Prostate gland (tissue), 2 donors: ENCODE measurements at regions not wholly inside any gene's neighbourhood (a gene's known extent, or its start where the extent isn't known, plus 50 kb on each side); places are given as distances from the start of the nearest gene placed in this dataset.

Source experiments
- DNase-seq: peaks from one replicate; pipeline ENCODE4 v3.0.0-alpha.2; 2019; ENCODE audit warnings: low spot score
- H3K27ac ChIP-seq, 2 donors: fragments of 200-600 bp; sonication (generic); 2 replicates each; pipeline ENCODE4 v1.5.1; 2017 to 2019
- H3K27me3 ChIP-seq: fragments of 200-600 bp; sonication (generic); replicated peaks from 2 replicates; pipeline ENCODE4 v1.5.1; 2019; ENCODE audit not compliant: insufficient read depth
- H3K36me3 ChIP-seq, 2 donors: fragments of 200-600 bp; sonication (generic); 1 replicate in 1 of 2; 2 replicates in 1 of 2; pipeline versions ENCODE4 v1.5.1 to v1.8.1; 2017 to 2019
- H3K4me1 ChIP-seq: fragments of 200-600 bp; sonication (generic); replicated peaks from 2 replicates; pipeline ENCODE4 v1.5.1; 2019
- H3K4me3 ChIP-seq, 2 donors: fragments of 200-600 bp; sonication (generic); 2 replicates each; pipeline ENCODE4 v1.5.1; 2017 to 2019
- H3K9me3 ChIP-seq: fragments of 200-600 bp; sonication (generic); 2 replicates; pipeline ENCODE4 v1.5.1; 2017
- POLR2A ChIP-seq: fragments of 450-650 bp; IDR thresholded peaks from one replicate; pipeline ENCODE4 v1.6.1; 2016; ENCODE audit warnings: antibody characterized with exemption, mild to moderate bottlenecking
- POLR2AphosphoS5 ChIP-seq: sonication (generic); formaldehyde crosslinking; IDR thresholded peaks from one replicate; pipeline ENCODE4 v1.6.1; 2017; ENCODE audit warnings: antibody characterized with exemption
- WGBS: methylation state at CpG from one replicate; pipeline ENCODE4 v1.1.5; 2018; 5-methylcytosine and 5-hydroxymethylcytosine counted together
- intact Hi-C: fragments of 100-400 bp; cut with DNase I; formaldehyde crosslinking; loops from one replicate; pipeline ENCODE4 v1.14.2; 2022
- TF ChIP-seq, protein P1 (sequence below), 4 experiments: fragments of 200-600 bp in 2 of 4; fragments of 450-650 bp in 2 of 4; sonication (generic) in 2 of 4; IDR thresholded peaks; 1 replicate in 3 of 4; 2 replicates in 1 of 4; pipeline ENCODE4 v1.5.1; 2016 to 2019; ENCODE audit warnings: antibody characterized with exemption in 4 of 4, mild to moderate bottlenecking in 2 of 4, moderate library complexity in 2 of 4

DNA sequence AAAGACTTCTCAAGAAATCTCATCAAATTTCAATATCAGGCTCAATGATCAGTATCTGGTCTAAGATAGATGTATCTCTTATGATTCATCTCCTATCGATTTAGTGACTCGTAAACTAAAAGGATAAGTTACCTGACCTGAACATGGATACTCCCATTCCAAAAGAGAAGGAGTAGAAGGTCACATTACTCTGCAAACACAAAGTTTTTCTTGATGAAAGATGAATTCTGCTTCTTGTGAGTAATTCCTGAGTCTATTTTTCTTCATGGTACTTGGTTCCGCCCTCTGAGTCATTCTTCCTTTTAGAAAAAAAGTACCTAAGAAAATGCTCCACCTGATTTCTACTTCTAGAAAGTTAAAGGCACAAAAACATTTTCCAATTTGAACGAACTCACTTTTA is 223.1 kb upstream of the SLIT2 start:
- no peak overlapping the region for H3K4me3 ChIP-seq
- H3K9me3 ChIP-seq = no peaks in the 10 kb centered on the region
- H3K36me3 ChIP-seq = no peaks in the 10 kb centered on the region
- WGBS = 84% methylated on average over 4 of the region's 4 CpGs
- TF ChIP-seq, protein P1, sequence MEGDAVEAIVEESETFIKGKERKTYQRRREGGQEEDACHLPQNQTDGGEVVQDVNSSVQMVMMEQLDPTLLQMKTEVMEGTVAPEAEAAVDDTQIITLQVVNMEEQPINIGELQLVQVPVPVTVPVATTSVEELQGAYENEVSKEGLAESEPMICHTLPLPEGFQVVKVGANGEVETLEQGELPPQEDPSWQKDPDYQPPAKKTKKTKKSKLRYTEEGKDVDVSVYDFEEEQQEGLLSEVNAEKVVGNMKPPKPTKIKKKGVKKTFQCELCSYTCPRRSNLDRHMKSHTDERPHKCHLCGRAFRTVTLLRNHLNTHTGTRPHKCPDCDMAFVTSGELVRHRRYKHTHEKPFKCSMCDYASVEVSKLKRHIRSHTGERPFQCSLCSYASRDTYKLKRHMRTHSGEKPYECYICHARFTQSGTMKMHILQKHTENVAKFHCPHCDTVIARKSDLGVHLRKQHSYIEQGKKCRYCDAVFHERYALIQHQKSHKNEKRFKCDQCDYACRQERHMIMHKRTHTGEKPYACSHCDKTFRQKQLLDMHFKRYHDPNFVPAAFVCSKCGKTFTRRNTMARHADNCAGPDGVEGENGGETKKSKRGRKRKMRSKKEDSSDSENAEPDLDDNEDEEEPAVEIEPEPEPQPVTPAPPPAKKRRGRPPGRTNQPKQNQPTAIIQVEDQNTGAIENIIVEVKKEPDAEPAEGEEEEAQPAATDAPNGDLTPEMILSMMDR (IDR thresholded peaks at IDR 0.05) = no peak
- TF ChIP-seq POLR2AphosphoS5 = no peak
- no peak for TF ChIP-seq POLR2A
- no peak overlapping the region for H3K27ac ChIP-seq
- DNase-seq = no peak
- H3K27me3 ChIP-seq = no peaks in the 10 kb centered on the region
- H3K4me1 ChIP-seq = no peaks in the 10 kb centered on the region
- intact Hi-C loops = no loop called here

DNA sequence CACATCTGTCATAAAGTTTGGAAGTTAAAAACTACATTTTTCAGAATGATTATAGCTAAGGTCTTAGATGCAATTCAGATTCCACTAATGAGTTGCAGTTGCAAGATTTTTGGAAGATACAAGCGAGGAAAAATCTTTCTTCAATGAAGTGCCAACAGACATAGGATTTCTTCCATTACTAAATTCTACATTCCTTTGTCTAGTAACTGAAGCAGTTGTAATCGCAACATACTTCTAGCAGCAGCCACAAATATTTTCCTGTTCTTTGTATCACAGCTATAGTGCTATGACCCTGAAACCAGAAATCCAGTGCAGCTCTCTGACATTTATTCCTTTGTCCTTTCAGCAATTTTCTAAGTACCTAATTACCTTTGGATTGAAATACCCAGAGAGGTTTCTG is 225.2 kb upstream of the SLIT2 start:
- no peaks in the 10 kb centered on the region for H3K36me3 ChIP-seq
- no peak overlapping the region for H3K4me3 ChIP-seq
- intact Hi-C loops = no loop called here
- no peak overlapping the region for H3K27ac ChIP-seq
- no peak for TF ChIP-seq POLR2AphosphoS5
- TF ChIP-seq POLR2A = no peak
- TF ChIP-seq, protein P1 (IDR thresholded peaks at IDR 0.05) = no peak
- H3K9me3 ChIP-seq = no peaks in the 10 kb centered on the region
- H3K4me1 ChIP-seq = no peaks in the 10 kb centered on the region
- 93% methylated on average over 2 of the region's 2 CpGs for WGBS
- DNase-seq = no peak
- no peaks in the 10 kb centered on the region for H3K27me3 ChIP-seq

DNA sequence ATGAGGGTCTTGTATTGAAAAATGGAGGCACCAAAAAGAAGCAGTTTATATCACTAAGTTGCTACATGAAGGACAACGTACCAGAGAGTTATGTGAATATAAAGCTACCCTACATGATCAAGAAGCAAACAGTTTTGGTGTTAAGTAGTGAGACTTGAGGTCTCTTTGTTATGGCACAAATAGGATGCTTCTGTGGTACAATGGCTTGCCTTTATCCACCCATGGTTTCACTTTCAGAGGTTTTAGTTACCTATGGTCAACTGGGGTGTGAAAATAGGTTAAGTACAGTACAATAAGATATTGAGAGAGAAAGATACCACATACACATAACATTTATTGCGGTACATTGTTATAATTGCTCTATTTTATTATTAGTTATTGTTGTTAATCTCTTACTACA is 229.2 kb upstream of the SLIT2 start:
- Histone ChIP-seq H3K4me1 (no peaks in the 10 kb centered on the region), H3K27me3 (no peaks in the 10 kb centered on the region), H3K27ac (no peak overlapping the region), H3K36me3 (no peaks in the 10 kb centered on the region), H3K4me3 (no peak overlapping the region), H3K9me3 (no peaks in the 10 kb centered on the region)
- no peak for DNase-seq
- intact Hi-C loops = no loop called here
- WGBS = 89% methylated on average over 2 of the region's 2 CpGs
- TF ChIP-seq POLR2AphosphoS5 (no peak), POLR2A (no peak)
- TF ChIP-seq, protein P1 (IDR thresholded peaks at IDR 0.05) = no peak

DNA sequence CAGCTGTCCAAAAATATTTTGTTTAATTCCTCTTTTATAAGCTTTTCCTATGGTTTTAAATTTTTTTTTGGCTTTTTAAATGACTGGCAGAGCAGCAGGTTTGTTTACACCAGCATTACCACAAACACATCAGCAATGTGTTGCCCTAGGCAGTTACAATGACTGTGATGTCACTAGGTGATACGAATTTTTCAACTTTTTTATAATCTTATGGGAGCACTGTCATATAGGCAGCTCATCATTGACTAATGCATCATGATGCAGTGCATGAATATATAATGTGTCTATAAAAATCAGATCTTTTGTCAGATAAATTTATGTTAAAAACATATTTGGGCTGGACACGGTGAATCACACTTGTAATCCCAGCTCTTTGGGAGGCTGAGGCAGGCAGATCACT is 231.6 kb upstream of the SLIT2 start:
- intact Hi-C loops = no loop called here
- 89% methylated on average over 2 of the region's 2 CpGs for WGBS
- H3K27ac ChIP-seq = no peak overlapping the region
- no peaks in the 10 kb centered on the region for H3K4me1 ChIP-seq
- DNase-seq = no peak
- no peaks in the 10 kb centered on the region for H3K36me3 ChIP-seq
- H3K27me3 ChIP-seq = no peaks in the 10 kb centered on the region
- no peak overlapping the region for H3K4me3 ChIP-seq
- H3K9me3 ChIP-seq = no peaks in the 10 kb centered on the region
- no peak for TF ChIP-seq POLR2AphosphoS5
- TF ChIP-seq POLR2A = no peak
- TF ChIP-seq, protein P1 (IDR thresholded peaks at IDR 0.05) = no peak

DNA sequence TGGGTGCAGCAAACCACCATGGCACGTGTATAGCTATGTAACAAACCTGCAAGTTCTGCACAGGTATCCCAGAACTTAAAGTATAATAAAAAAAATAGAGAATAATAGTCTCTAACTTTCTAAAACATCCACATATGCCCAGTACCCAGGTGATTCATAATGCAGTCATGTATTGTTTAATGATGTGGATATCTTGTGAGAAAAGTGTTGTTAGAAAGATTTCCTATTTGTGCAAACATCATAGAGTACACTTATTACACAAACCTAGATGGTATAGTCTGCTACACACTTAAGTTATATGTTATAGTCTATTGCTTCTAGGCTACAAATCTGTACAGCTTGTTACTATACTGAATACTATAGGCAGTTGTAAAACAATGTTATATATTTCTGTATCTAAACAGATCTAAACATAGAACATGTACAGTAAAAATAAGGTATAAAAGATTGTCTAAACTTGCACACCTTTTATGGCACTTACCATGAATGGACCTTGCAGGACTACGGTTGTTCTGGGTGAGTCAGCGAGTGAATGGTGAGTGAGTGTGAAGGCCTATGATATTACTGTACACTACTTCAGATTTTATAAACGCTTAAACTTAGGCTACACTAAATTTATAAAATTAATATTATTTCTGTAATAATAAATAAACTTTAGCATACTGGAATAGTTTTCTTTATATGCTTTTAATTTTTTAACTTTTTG is 232.2 kb upstream of the SLIT2 start:
- Histone ChIP-seq H3K9me3 (no peaks in the 10 kb centered on the region), H3K4me3 (no peak overlapping the region), H3K27me3 (no peaks in the 10 kb centered on the region), H3K27ac (no peak overlapping the region), H3K4me1 (no peaks in the 10 kb centered on the region), H3K36me3 (no peaks in the 10 kb centered on the region)
- DNase-seq = no peak
- intact Hi-C loops = no loop called here
- 92% methylated on average over 4 of the region's 4 CpGs for WGBS
- TF ChIP-seq, protein P1 (IDR thresholded peaks at IDR 0.05) = no peak
- TF ChIP-seq POLR2A (no peak), POLR2AphosphoS5 (no peak)
